GM19023 (cell line): ENCODE measurements at regions not wholly inside any gene's neighbourhood (a gene's known extent, or its start where the extent isn't known, plus 50 kb on each side); places are given as distances from the start of the nearest gene placed in this dataset.
"Not testable (repeated sequence)": the region's sequence is repeated elsewhere in the genome, so short reads cannot be mapped to it uniquely, and the experiment has no call there.

Experiments used
- ATAC-seq: cut with Tn5 transposase; IDR thresholded peaks from one replicate; pipeline ENCODE4 v1.9.1; 2021; ENCODE audit warnings: mild to moderate bottlenecking, moderate library complexity; ENCODE audit not compliant: unreplicated experiment

DNA sequence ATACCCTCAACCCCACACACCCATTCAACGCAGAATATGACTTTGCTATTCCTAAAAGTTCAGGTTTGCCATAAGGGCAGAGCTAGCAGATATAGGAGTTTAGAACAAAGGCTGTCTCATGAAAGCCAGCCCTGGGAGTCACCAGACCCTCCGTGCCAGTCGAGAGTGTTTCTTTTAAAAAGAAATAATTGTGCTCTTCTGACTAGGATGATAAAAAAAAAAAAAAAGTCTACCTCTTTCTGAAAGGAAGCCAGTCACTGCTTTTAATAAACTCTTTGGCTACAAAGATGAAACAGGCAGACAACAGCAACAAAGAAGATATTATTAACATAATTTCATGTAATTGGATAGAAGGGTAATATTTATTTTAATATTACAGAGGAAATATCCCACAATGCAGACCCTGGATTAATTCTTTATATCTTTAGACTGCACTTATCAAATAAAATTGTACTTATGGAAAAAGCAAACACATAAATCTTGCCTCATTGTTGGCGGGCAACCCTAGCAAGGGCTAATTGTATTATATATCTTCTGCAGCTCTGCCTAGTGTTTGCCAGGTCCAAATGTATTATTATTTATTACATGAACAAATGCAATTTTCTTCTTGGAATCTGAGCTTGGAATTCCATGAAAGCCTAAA, 277.5 kb upstream of the DYNLRB2 start:
- no peak for ATAC-seq

DNA sequence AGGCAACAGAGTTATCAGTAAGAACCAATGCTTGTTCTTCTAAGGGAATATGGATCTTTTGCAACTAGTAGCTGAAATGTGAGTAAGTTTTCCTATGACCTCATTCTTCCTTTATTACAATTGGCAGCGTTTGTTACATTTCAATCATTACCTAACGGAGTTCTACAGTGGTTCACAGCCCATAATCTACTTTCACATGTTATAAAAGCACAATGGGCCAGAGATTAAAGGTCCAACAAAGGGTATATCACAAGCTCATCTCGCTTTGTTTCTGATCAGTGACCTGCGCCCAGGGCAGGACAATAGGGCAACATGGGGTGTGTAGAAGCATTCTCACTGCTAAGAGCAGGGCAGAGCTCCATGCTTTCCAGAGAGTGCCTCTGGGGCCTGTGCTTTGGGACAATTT, 279.9 kb upstream of the DYNLRB2 start:
- ATAC-seq = no peak

DNA sequence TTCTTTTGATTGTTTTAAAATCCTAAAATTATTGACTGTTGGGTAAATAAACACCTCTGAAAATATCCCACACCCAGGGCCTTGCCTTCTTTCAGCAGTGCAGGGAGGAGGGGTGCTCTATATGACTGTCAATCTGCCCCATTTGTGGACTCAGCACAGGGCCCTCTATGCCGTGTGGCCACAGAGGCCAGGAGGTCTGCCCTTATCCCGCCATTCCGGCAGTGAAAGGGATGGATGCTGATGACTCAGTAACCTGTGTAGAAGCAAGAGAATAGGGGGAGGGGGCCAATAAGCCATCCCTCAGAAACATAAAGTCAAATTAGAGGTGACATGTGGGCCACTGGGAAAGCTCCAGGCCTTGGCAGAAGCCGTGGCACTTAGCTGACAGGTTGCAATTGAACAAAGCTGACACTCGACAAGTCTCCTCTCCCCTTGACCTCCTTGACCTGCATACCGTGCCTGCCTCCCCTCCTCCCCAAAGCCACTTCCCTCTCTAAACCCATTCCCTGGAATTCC, 281.4 kb upstream of the DYNLRB2 start:
- ATAC-seq = no peak

DNA sequence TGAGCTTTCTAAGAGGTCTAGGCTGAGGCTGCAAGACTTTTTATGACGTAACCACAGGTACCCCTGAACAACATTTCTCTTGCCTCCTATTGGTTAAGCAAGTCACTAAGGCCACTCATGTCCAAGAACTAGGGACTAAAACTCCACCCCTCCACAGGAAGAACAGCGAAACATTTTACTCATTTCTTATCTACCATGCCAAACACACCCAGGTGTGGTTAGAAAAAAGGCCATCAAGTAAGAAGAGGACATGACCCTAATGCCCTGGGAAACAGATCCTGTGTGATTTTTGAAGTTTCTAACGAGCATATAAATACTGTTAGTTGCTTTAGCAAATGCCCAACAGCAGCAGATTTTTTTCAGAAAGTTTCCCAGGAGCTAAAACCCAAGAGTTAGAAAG, 282.4 kb upstream of the DYNLRB2 start:
- no peak for ATAC-seq

DNA sequence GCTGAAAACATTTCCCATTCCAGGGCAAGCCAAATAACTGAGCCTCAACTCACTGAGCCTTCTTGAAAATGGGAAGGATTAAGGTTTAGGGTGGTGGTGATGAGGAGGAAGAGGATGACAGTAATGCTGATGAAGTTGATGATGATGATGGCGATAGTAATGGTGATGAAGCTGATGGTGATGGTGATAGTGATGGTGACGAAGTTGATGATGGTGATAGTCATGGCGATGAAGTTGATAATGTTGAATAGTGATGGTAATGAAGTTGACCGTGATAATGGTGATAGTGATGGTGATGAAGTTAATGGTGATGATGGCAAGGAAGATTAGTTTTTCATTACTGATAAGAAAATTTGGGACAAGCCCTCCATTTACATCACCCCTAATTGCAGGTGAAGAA, 285.8 kb upstream of the DYNLRB2 start:
- ATAC-seq = no peak

DNA sequence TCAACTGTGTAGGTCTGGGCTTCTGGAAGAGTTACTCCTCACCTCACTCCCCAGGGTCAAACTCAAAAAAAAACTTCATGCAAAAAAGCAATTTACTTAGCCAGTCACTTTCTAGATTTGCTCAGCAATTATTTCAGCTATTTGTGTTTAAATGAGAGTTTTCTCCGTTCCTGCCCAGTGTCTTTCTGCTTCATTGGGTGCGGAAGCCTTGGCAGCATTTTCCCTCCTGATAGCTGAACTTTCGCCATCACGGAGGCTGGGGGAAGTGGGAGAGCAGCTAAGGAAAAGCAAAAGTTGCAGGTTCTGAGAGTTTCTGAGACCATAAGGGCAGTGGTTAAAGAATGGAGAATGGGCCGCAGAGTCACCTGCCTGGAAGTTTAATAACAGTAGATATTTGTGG, 287.1 kb upstream of the DYNLRB2 start:
- no peak for ATAC-seq

DNA sequence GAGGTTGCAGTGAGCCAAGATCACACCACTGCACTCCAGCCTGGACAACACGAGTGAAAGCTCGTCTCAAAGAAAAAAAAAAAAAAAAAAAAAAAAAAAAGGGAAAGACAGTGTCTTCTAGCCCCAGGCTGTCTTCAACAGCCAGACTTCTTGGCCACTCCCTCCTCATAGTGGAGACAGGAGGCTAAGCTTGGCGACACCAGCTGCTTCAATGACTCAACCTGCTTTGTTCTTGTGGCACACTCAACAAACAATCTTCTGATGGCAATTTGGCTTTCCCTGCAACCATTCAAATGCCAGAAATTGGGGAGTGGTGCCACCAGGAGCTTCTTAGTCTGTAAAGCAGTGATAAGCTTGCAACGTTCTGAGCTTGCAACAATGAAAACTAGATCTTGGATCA, 290.4 kb upstream of the DYNLRB2 start:
- ATAC-seq = no peak

DNA sequence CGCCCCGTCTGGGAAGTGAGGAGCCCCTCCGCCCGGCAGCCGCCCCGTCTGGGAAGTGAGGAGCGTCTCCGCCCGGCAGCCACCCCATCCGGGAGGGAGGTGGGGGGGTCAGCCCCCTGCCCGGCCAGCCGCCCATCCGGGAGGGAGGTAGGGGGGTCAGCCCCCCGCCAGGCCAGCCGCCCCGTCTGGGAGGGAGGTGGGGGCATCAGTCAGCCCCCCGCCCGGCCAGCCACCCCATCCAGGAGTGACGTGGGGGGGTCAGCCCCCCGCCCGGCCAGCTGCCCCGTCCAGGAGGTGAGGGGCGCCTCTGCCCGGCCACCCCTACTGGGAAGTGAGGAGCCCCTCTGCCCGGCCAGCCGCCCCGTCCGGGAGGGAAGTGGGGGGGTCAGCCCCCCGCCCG, 297.5 kb upstream of the DYNLRB2 start:
- not testable (repeated sequence) for ATAC-seq

DNA sequence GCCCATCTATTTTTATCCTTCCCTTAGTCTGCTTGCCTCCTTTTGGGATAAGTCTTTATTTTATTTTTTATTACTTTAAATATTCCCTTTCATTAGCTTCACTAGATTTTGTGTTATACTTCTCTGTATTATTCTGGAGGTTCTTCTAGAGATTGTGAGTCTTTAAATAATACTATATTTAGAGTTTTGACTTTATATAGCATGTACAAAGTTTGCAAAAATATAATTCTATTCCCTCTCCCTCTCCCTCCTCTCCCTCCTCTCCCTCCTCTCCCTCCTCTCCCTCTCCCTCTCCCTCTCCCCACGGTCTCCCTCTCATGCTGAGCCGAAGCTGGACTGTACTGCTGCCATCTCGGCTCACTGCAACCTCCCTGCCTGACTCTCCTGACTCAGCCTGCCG, 298.5 kb upstream of the DYNLRB2 start:
- ATAC-seq = not testable (repeated sequence)

DNA sequence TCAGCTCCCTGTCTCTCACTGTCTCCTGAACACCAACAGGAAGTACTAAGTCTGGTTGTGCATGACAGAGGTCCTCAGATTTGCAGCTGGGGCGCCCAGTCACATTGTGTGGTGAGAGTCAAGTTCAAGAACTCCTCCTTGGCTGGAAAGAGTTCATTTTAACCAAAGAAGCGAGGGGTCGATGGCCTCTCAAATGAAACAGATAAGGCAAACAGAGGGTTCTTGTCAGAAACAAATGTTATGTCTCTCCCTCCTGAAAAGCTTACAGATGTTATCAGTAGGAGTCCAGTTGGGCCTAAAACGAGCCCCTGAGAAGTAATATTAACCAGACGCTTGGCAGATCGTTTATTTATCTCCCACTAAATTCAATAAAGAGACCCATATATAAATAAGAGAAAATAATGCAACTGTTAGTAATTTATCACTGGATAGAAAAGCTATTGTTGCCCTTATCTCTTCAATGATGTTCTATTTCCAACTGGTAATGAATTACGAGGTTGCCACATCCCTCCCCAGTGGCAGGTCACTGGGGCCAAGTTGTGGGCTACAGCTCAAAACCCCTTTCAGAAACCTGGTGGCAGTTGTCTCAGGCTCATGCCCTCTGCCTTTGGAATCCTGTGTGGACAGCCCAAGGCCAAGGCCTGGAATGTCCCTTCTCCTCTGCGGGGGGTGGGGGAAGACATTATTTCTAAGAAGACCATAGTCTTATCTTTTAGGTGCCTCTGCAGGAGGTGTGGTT, 307.5 kb upstream of the DYNLRB2 start:
- no peak for ATAC-seq

DNA sequence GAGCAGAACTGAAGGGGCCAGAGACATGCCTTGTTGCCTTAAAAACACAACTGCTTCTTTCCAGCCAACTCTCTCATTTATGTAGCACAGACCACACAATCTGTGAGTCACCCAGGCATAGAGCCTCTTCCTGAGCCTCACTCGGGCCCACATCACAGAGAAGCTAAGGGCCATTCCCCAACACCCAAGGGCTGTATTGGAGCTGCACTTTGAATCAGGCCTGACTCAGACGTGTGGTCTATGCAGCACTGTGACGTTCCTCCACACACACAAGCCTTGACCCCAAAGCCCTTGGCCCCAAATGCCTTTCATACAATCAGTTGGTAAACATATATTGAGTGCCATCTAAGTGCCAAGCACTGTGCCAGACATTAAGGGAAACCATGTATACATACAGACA, 308.9 kb upstream of the DYNLRB2 start:
- ATAC-seq = peak; percentile 91

DNA sequence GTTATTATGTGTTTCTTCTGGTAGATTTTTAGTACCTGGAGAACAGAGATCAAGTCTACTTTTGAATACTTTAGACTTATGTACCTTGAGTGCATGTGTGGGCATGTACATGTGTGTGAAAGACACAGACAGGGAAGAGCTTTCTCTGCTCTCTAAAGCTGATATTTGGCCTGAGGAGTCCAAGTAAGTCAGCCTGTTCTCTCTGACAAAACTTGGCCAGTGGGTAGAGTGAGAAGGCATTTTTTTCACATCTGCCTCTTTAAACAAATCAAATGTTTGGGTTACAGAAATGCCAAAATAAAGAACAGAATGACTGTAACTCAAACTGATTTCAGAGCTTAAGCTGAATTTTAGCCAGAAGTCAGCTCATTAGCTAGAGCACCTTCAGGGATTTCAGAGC, 309.7 kb upstream of the DYNLRB2 start:
- ATAC-seq = no peak

DNA sequence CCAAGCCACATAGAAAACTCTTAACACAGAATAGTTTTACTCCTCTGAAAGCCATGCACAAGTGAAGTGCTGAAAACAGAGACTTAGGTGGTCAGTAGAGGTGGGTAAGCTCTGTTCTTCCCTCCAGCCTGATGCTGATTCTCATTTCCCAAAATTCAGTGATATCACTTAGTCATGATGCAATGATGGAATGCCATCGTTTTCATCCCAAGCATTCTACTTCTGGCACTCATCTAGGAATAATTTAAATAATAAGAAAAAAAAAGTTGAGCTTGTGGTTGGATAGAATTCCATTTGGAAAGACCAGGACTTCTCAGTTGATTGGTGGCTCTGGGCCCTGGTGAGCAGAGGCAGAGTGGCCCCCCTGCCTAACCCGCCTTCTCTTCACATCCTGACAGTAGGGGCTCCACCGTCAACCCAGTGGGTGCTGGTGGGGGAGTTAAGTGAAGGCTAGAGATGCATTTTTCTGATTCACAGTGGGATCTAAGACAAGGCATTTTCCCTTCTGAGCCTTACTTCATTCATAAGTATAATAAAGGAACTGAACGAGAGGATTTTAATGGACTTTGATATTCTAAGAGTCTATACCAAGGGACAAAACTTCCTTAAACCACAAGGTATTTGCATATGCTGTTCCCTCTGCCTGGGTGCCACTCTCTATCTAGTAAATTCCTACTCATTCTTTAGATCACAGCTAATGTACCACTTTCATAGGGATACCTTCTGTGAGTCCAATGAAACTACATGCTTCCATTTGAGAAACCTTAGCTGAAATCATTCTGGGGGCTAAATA, 310.3 kb upstream of the DYNLRB2 start:
- no peak for ATAC-seq

DNA sequence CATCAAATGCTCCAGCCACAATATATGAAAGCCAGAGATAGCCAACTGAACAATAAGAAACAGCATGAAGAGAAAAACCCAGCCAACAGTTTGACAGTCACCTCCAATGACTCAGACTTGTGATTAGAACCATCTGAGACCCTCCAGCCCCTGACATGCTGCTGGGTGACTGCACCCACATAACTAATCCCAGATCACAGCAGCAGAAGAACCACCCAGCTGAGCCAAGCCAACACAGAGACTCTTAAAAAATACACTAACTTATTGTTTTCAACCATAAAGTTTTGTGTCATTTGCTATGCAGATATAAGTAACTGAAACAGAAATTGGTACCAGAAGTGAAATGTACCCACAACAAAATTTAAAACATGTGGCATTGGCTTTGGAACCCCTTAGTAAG, 314.3 kb upstream of the DYNLRB2 start:
- no peak for ATAC-seq

DNA sequence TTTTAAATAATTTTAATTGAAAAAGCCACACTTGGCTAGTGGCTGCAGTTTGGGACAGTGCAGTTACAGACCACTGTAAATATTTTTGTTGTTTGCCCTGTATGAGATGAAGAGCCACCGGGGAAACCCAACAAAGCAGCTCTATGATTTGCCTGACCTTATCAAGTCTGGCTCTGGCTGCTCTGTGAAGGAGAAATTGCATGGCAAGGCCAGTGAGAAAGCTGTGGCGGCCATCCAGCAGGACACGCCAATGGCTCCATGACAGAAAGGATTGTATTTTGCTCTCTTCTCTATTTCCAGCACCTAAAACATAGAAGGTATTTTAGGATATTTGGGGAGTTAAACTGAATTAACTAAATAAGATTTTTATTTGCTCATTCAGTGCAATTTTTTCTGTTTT, 330.0 kb upstream of the DYNLRB2 start:
- no peak for ATAC-seq

DNA sequence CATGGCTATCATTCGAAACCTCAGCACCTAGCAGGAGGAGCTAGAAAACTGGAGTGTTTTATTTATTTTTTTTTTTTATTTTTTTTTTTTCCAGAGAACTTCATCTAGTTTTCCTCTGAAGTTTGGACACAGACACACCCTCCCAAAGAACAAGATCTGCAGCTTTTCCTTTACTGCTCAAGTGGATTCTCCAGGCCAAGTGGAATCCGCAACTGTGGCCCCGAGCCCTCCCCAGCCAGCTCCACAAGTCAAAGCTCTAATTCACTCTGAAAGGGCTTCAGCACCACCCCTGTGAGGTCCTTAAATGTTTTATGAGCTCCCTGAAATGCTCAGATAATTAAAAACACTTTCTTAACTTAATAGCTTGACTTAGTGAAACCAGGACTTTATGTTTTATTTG, 332.1 kb upstream of the DYNLRB2 start:
- no peak for ATAC-seq

DNA sequence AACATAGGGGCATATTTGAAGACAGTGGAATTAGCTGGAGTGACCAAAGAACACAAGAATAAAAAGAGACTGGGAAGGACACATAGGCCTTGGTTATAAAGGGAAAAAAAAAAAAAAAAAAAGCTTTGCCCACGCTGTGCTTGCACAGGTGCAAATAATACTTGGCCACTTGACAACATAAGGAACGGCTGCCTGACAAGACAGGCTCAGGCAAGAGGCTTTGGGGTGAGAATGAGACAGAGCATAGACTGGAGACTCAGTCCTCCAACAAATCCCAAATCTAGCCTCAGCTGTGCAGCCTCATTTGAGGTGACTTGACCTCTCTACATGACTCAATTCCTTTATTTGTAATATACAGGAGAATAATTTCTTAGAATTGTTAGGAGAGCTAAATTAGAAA, 332.8 kb upstream of the DYNLRB2 start:
- ATAC-seq = no peak

DNA sequence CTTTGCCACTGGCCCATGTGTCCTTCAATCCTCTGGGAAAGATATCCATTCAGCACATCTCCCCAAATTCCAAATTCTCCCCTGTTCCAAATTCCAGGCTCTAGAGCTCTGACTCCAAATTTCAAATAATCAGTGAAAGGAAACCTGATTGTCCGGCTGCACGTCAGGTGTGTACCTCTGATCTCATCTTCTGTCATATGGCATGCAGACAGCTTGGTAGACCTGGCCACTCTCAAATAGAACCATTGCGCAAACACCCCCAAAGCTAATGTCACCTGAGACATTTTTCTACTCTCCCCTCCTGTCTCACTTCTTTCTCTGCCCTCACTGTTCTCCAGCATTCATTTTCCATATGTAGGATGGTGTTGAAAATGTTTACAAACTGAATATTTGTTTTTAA, 337.0 kb upstream of the DYNLRB2 start:
- no peak for ATAC-seq

DNA sequence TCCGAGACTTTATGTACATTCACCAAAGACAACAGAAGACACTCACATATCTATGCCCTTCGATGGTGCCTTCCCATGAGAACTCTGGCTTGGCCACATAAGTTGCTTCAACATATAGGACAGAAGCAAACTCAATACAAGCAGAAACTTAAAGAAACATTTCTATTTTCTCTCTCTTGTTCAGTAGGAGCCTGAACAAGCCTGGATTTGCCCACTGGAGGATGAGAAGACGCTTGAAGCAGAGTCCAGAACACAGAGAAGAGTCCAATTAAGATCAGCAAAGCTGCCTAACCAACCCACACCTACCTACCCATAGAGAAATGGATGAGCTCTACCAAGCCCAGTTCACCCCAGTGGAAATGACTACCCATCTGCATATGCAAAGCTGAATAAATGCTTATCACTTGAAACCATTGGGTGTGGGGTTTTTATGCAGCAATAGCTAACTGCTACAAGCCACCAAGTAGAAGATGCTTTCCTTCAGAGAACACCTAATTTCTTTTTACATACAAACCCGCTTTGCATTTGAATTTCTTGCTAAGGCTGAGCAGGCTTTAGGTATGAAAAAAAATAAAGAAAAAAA, 337.9 kb upstream of the DYNLRB2 start:
- no peak for ATAC-seq

DNA sequence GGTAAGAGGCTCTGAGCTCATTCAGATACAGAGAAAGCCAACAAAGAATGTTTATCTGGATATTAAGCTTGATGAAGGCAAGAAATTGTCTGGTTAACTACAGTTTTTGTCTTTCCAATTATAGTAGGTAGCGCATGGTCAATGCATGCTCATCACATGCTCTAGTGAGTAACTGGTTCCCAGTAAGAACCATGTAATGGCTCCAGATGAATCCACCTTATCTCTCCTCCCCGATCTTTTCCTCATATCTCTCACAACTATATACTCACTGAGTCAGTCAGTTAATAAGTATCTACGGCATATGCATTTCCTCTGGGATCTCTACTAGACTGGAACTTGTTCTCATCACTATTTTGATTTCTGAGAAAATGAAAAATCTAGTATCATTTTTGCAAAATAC, 340.7 kb upstream of the DYNLRB2 start:
- no peak for ATAC-seq

DNA sequence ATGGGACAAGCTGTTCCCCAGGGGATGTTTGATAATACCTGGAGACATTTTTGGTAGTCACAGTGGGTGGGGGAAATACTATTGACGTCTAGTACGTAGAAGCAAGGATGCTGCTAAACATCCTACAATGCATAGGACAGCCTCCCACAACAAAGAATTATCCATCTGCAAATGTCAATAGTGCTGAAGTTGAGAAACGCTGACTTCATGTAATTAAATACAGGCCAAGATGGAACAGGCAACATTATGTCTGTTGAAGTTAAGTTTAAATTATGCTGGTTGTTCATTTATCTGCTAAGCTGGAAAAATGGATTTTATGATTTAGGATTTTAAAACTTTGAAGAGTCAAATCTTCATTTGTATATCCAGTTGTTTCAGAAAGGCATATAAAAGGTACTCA, 341.2 kb upstream of the DYNLRB2 start:
- ATAC-seq = no peak
